ENCODE measurements at regions not wholly inside any gene's neighbourhood (a gene's known extent, or its start where the extent isn't known, plus 50 kb on each side); places are given as distances from the start of the nearest gene placed in this dataset.
A peak's percentile ranks its signal among the peaks of the same experiment; 100 is the strongest.

GRCh38 chr16:8373676-8374431 is 216.5 kb downstream of the TMEM114 start:
- no peak for DNase-seq

- no peak for DNase-seq
Observed at GRCh38 chr16:8372141-8372540, 218.2 kb downstream of the TMEM114 start.

- DNase-seq: peak; percentile 82
Observed at GRCh38 chr16:8370374-8371270, 219.7 kb downstream of the TMEM114 start.

GRCh38 chr16:8358937-8359336 is 231.4 kb downstream of the TMEM114 start:
- DNase-seq: no peak

GRCh38 chr16:8355675-8356074 is 234.6 kb downstream of the TMEM114 start:
- DNase-seq: no peak

- peak; percentile 57 for DNase-seq
Observed at GRCh38 chr16:8346294-8346693, 244.0 kb downstream of the TMEM114 start.

- no peak for DNase-seq
Observed at GRCh38 chr16:8342276-8342675, 248.0 kb downstream of the TMEM114 start.

- DNase-seq: no peak
Observed at GRCh38 chr16:8330761-8331160, 259.6 kb downstream of the TMEM114 start.

GRCh38 chr16:8326232-8326631 is 264.1 kb downstream of the TMEM114 start:
- no peak for DNase-seq

- no peak for DNase-seq
Observed at GRCh38 chr16:8323153-8323552, 267.2 kb downstream of the TMEM114 start.

GRCh38 chr16:8320131-8320530 is 270.2 kb downstream of the TMEM114 start:
- DNase-seq: no peak

GRCh38 chr16:8310816-8311215 is 279.5 kb downstream of the TMEM114 start:
- DNase-seq: no peak

- no peak for DNase-seq
Observed at GRCh38 chr16:8310323-8310722, 280.0 kb downstream of the TMEM114 start.

- DNase-seq: no peak
Observed at GRCh38 chr16:8305201-8305600, 285.1 kb downstream of the TMEM114 start.

- DNase-seq: no peak
Observed at GRCh38 chr16:8299635-8300034, 290.7 kb downstream of the TMEM114 start.

GRCh38 chr16:8295513-8296237 is 294.6 kb downstream of the TMEM114 start:
- no peak for DNase-seq

GRCh38 chr16:8293413-8293812 is 296.9 kb downstream of the TMEM114 start:
- DNase-seq: no peak

- no peak for DNase-seq
Observed at GRCh38 chr16:8292271-8292670, 298.0 kb downstream of the TMEM114 start.

GRCh38 chr16:8286348-8286747 is 304.0 kb downstream of the TMEM114 start:
- no peak for DNase-seq

GRCh38 chr16:8283195-8283594 is 307.1 kb downstream of the TMEM114 start:
- no peak for DNase-seq

- DNase-seq: no peak
Observed at GRCh38 chr16:8278031-8278580, 312.2 kb downstream of the TMEM114 start.

- no peak for DNase-seq
Observed at GRCh38 chr16:8271344-8271743, 319.0 kb downstream of the TMEM114 start.

GRCh38 chr16:8262299-8262698 is 328.0 kb downstream of the TMEM114 start:
- DNase-seq: no peak

Data from islet precursor cell (in vitro differentiated cells).